Thyroid gland (tissue), 4 donors: ENCODE measurements at regions not wholly inside any gene's neighbourhood (a gene's known extent, or its start where the extent isn't known, plus 50 kb on each side); places are given as distances from the start of the nearest gene placed in this dataset.

Experiments used
- CTCF ChIP-seq, 6 experiments: fragments of 200-600 bp in 3 of 6; fragments of 450-650 bp in 3 of 6; sonication (generic) in 3 of 6; IDR thresholded peaks; one replicate each; pipeline ENCODE4 v1.5.1; 2016 to 2019; ENCODE audit warnings: antibody characterized with exemption in 6 of 6, mild to moderate bottlenecking in 2 of 6, inconsistent platforms in 1 of 6, moderate library complexity in 1 of 6
- POLR2A ChIP-seq, 2 donors: fragments of 450-650 bp; IDR thresholded peaks; one replicate each; pipeline ENCODE4 v1.6.1; 2017; ENCODE audit warnings: antibody characterized with exemption in 2 of 2, mild to moderate bottlenecking in 2 of 2, moderate library complexity in 1 of 2

- TF ChIP-seq CTCF (IDR thresholded peaks at IDR 0.05) (no peak), POLR2A (IDR thresholded peaks at IDR 0.05) (no peak)
Measured at GRCh38 chr17:73759324-73759723, 115.1 kb upstream of the SDK2 start.
